ENCODE measurements at regions not wholly inside any gene's neighbourhood (a gene's known extent, or its start where the extent isn't known, plus 50 kb on each side); places are given as distances from the start of the nearest gene placed in this dataset.

DNA sequence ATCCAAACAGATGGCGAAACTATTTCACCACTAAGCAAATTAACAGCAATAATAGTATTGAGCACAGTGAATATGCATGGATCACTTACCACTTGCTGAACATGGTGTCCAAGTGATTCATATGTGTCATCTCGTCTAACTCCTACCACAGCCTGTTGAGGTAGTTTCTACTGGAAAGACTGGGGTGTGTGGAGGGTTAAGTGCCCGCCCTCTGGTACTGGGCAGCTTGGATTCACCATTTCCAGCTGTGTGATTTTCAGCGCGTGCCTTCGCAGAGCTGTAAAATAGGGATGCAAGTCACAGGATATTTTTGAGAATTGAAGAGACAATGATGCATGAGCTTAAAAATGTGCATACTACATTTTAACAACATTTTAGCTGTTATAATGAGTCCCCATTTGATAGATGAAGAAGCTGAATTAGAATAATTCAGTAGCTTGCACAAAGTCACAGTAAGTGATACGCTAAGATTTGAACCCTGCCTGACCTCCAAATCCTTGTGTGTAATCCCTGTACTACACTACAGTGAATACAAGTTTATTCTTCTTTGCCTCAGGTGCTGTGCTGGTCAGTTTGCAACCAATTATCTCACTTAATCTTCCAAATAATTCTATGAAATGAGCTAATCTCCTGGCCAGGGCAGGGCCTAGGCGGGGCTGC is 75.2 kb upstream of the SIX2 start:
- TF ChIP-seq, protein P1, sequence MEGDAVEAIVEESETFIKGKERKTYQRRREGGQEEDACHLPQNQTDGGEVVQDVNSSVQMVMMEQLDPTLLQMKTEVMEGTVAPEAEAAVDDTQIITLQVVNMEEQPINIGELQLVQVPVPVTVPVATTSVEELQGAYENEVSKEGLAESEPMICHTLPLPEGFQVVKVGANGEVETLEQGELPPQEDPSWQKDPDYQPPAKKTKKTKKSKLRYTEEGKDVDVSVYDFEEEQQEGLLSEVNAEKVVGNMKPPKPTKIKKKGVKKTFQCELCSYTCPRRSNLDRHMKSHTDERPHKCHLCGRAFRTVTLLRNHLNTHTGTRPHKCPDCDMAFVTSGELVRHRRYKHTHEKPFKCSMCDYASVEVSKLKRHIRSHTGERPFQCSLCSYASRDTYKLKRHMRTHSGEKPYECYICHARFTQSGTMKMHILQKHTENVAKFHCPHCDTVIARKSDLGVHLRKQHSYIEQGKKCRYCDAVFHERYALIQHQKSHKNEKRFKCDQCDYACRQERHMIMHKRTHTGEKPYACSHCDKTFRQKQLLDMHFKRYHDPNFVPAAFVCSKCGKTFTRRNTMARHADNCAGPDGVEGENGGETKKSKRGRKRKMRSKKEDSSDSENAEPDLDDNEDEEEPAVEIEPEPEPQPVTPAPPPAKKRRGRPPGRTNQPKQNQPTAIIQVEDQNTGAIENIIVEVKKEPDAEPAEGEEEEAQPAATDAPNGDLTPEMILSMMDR (IDR thresholded peaks at IDR 0.05; ENCODE audit: low read length), result no peak
- no peak for TF ChIP-seq EZH2 (optimal IDR thresholded peaks at IDR 0.05; ENCODE audit: low read depth, low read length)
